ENCODE measurements at regions not wholly inside any gene's neighbourhood (a gene's known extent, or its start where the extent isn't known, plus 50 kb on each side); places are given as distances from the start of the nearest gene placed in this dataset.

DNA sequence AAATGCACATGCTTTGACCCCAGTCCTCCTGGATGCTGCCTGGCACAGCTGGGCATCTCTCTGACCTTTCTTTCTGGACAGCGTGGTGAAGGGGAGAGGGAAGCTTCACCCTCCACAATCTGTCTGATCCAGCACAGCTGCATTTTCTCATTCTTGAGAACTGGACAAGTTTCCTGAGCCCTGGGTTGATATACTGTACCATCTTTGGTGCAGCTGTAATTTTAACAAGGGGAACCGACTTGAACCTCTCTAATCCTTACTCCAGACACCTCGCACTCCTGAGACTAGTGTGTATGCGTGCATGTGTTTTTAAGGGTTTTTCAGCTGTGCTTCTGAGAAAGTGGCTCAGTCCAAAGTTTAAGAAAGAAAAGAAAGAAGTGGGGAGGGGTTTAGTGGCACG lies 655.7 kb downstream of the INHBA start:
- H3K4me3 ChIP-seq (ENCODE audit: low read depth, low read length), result no peak overlapping the region
- no peak for TF ChIP-seq CTCF (IDR thresholded peaks at IDR 0.05; ENCODE audit: insufficient read depth, low read length)
- DNase-seq (ENCODE audit: low read depth), result no peak

DNA sequence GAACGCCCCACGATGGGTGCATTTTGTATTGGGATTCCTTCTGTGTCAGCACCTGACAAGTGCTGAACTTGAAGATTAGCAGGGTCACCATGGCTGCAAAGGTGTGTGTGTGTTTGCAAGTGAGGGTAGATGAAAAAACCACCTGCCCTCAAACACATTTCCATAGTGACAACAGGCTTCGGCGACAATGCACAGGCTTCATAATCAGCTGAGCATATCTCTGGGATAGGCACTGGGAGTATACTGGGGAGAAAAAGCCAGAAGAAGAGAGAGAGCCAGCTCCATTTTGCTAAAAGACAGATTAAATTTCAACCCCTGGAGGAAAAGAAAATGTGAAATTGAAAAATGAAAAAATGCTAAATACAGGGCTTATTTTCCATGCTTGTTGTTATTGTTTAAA lies 656.1 kb downstream of the INHBA start:
- no peak for TF ChIP-seq CTCF (IDR thresholded peaks at IDR 0.05; ENCODE audit: insufficient read depth, low read length)
- H3K4me3 ChIP-seq (ENCODE audit: low read depth, low read length), result no peak overlapping the region
- no peak for DNase-seq (ENCODE audit: low read depth)

DNA sequence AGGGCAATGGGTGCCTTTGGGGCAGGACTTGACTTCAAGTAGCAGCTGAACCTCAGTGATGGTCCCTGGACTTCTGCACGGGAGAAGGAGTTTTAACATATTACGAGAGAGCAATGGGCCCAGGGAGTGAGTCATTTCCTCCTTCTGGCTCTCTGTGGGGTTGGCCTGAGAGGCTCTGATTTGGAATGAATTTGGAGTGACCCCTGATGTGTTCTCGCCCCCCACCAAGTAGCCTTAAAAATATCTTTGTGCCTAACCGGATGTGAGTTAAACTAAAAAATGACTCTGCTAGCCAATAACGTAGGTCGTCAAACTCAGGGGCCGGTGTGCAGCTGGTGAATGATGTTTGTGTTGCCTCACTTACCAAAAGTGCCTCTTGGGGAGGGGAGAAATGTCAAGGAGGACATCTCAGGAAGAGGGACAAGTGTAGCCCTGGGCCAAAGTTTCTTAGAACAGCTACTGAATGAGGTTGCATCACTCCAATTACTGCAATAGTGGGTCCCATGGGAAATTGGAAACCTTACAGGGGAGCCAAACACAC lies 656.6 kb downstream of the INHBA start:
- peak; percentile 75 for DNase-seq (ENCODE audit: low read depth)
- H3K4me3 ChIP-seq (ENCODE audit: low read depth, low read length), result no peak overlapping the region
- no peak for TF ChIP-seq CTCF (IDR thresholded peaks at IDR 0.05; ENCODE audit: insufficient read depth, low read length)

GRCh38 chr7:41045556-41046123 lies 657.2 kb downstream of the INHBA start:
- TF ChIP-seq CTCF (IDR thresholded peaks at IDR 0.05; ENCODE audit: insufficient read depth, low read length), result no peak
- no peak overlapping the region for H3K4me3 ChIP-seq (ENCODE audit: low read depth, low read length)
- no peak for DNase-seq (ENCODE audit: low read depth)

DNA sequence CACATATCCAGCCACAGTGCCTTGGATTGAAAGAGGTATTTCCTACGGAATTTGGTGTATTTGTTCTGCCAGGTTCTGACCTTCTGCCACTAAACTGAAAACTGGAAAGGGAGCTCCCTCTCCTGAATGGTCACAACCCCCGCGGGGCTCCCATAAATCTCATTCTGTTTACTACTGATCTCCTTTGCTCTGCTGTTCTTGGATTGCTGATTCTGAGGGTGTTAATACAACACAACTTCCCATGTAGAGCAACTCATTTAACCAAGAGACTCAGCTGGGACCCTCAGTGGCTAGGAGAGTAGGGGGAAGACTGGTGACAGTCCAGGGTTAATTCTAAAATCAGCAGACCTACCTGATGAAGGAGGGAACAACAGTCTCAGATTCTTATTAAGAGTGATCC lies 662.9 kb downstream of the INHBA start:
- DNase-seq (ENCODE audit: low read depth), result no peak
- TF ChIP-seq CTCF (IDR thresholded peaks at IDR 0.05; ENCODE audit: insufficient read depth, low read length), result no peak
- H3K4me3 ChIP-seq (ENCODE audit: low read depth, low read length), result no peak overlapping the region

GRCh38 chr7:41039386-41039953 lies 663.4 kb downstream of the INHBA start:
- H3K4me3 ChIP-seq (ENCODE audit: low read depth, low read length), result no peak overlapping the region
- peak; percentile 58 for DNase-seq (ENCODE audit: low read depth)
- no peak for TF ChIP-seq CTCF (IDR thresholded peaks at IDR 0.05; ENCODE audit: insufficient read depth, low read length)

GRCh38 chr7:41038211-41038610 lies 664.7 kb downstream of the INHBA start:
- no peak overlapping the region for H3K4me3 ChIP-seq (ENCODE audit: low read depth, low read length)
- no peak for DNase-seq (ENCODE audit: low read depth)
- no peak for TF ChIP-seq CTCF (IDR thresholded peaks at IDR 0.05; ENCODE audit: insufficient read depth, low read length)

Measured in fibroblast of the aortic adventitia (primary cell).